Activated B cell treated with CpG ODN at 0.5 μM for 24 hours (primary cell): ENCODE measurements at regions not wholly inside any gene's neighbourhood (a gene's known extent, or its start where the extent isn't known, plus 50 kb on each side); places are given as distances from the start of the nearest gene placed in this dataset.

Experiments
- ATAC-seq: fragments of 200-7000 bp; cut with Tn5 transposase; one replicate; pipeline ENCODE4 v1.10.0; 2021; ENCODE audit warnings: low read depth, mild to moderate bottlenecking, moderate library complexity
- CTCF ChIA-PET: fragments of 350-600 bp; sonication (Branson Sonifier 250); formaldehyde crosslinking; loops from one replicate; lab custom pipeline; 2021; ENCODE audit warnings: antibody characterized with exemption; lab: Charles Lee
- POLR2A ChIA-PET: fragments of 350-600 bp; sonication (Branson Sonifier 250); formaldehyde crosslinking; loops from one replicate; lab custom pipeline; 2021; ENCODE audit warnings: antibody characterized with exemption; lab: Charles Lee
- DNase-seq: peaks from one replicate; pipeline ENCODE4 v3.0.0; 2022
- H3K27ac Mint-ChIP-seq: one replicate; pipeline ENCODE4 v1.8.0; 2020; ENCODE audit warnings: mixed read lengths
- H3K27me3 Mint-ChIP-seq: one replicate; pipeline ENCODE4 v1.8.0; 2021; ENCODE audit warnings: mixed read lengths
- H3K36me3 Mint-ChIP-seq: one replicate; pipeline ENCODE4 v1.8.0; 2021; ENCODE audit warnings: low read depth, mixed read lengths
- H3K4me1 Mint-ChIP-seq: one replicate; pipeline ENCODE4 v1.8.0; 2021; ENCODE audit warnings: mixed read lengths
- H3K4me3 Mint-ChIP-seq: one replicate; pipeline ENCODE4 v1.8.0; 2020; ENCODE audit warnings: mild to moderate bottlenecking, mixed read lengths
- H3K9me3 Mint-ChIP-seq: one replicate; pipeline ENCODE4 v1.8.0; 2020; ENCODE audit warnings: mixed read lengths
- CTCF ChIP-seq: fragments of 200-600 bp; IDR thresholded peaks from one replicate; pipeline ENCODE4 v1.8.0; 2022; ENCODE audit warnings: antibody characterized with exemption, mild to moderate bottlenecking
- intact Hi-C: fragments of 100-400 bp; cut with micrococcal nuclease; formaldehyde crosslinking; loops from one replicate; pipeline ENCODE4 v1.15.1; 2024

GRCh38 chr19:5265260-5265659, 75.4 kb downstream of the PTPRS start:
- ChIA-PET CTCF (no interaction called here), POLR2A (no interaction called here)
- ATAC-seq (no peak), DNase-seq (no peak)
- Mint-ChIP-seq H3K36me3 (no peaks in the 10 kb centered on the region), H3K27me3 (no peaks in the 10 kb centered on the region), H3K4me1 (no peaks in the 10 kb centered on the region), H3K9me3 (no peaks in the 10 kb centered on the region), H3K27ac (no peak overlapping the region), H3K4me3 (no peak overlapping the region)
- no peak for TF ChIP-seq CTCF
- intact Hi-C loops = no loop called here

GRCh38 chr19:5264453-5264852, 76.2 kb downstream of the PTPRS start:
- Mint-ChIP-seq H3K9me3 (no peaks in the 10 kb centered on the region), H3K4me3 (no peak overlapping the region), H3K36me3 (no peaks in the 10 kb centered on the region), H3K27ac (no peak overlapping the region), H3K4me1 (no peaks in the 10 kb centered on the region), H3K27me3 (no peaks in the 10 kb centered on the region)
- POLR2A ChIA-PET = no interaction called here
- no peak for TF ChIP-seq CTCF
- ATAC-seq (no peak), DNase-seq (no peak)
- intact Hi-C loops = no loop called here
- CTCF ChIA-PET = no interaction called here

- DNase-seq (no peak), ATAC-seq (no peak)
- Mint-ChIP-seq H3K4me3 (no peak overlapping the region), H3K36me3 (no peaks in the 10 kb centered on the region), H3K9me3 (no peaks in the 10 kb centered on the region), H3K27ac (no peak overlapping the region), H3K27me3 (no peaks in the 10 kb centered on the region), H3K4me1 (no peaks in the 10 kb centered on the region)
- intact Hi-C loops = no loop called here
- CTCF ChIA-PET = no interaction called here
- TF ChIP-seq CTCF = no peak
- POLR2A ChIA-PET = no interaction called here
These were observed 77.0 kb downstream of the PTPRS start for GRCh38 chr19:5263615-5264014.

- Mint-ChIP-seq H3K36me3 (no peaks in the 10 kb centered on the region), H3K9me3 (no peaks in the 10 kb centered on the region), H3K4me1 (no peaks in the 10 kb centered on the region), H3K27me3 (no peaks in the 10 kb centered on the region), H3K4me3 (no peak overlapping the region), H3K27ac (no peak overlapping the region)
- TF ChIP-seq CTCF = no peak
- intact Hi-C loops = no loop called here
- ATAC-seq = no peak
- DNase-seq = no peak
- ChIA-PET CTCF (no interaction called here), POLR2A (no interaction called here)
These were observed 77.9 kb downstream of the PTPRS start for GRCh38 chr19:5262721-5263120.

GRCh38 chr19:5261156-5261890, 79.3 kb downstream of the PTPRS start:
- H3K4me3 Mint-ChIP-seq = no peak overlapping the region
- CTCF ChIA-PET = no interaction called here
- intact Hi-C loops = no loop called here
- POLR2A ChIA-PET = no interaction called here
- H3K36me3 Mint-ChIP-seq = no peaks in the 10 kb centered on the region
- no peaks in the 10 kb centered on the region for H3K4me1 Mint-ChIP-seq
- TF ChIP-seq CTCF = no peak
- no peak for ATAC-seq
- H3K27ac Mint-ChIP-seq = no peak overlapping the region
- no peaks in the 10 kb centered on the region for H3K9me3 Mint-ChIP-seq
- no peak for DNase-seq
- no peaks in the 10 kb centered on the region for H3K27me3 Mint-ChIP-seq
